GM21447 (cell line): ENCODE measurements at regions not wholly inside any gene's neighbourhood (a gene's known extent, or its start where the extent isn't known, plus 50 kb on each side); places are given as distances from the start of the nearest gene placed in this dataset.

Source experiments
- ATAC-seq: cut with Tn5 transposase; IDR thresholded peaks from one replicate; pipeline ENCODE4 v1.9.1; 2021; ENCODE audit not compliant: unreplicated experiment

- no peak for ATAC-seq
Measured at GRCh38 chr10:3433988-3434387, 261.4 kb upstream of the PITRM1 start.

DNA sequence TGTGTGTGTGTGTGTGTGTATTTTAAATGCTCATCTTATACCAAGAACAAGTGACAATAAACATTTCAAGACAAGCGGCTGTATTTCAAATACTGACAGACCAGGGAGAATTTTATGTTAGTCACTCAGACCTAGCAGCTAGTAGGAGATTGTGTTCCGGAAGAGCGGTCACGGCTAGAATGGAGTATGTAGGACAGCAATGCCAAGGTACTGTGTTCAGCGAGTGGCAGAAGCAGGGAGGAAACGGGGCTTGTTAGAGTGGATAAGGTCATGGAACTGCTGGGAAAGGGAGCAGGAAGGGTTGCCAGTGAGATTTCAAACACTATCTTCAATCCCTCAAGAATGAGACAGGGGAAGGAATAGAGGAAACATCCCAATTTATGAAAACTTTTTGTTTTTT is 260.5 kb upstream of the PITRM1 start:
- no peak for ATAC-seq

- no peak for ATAC-seq
Measured at GRCh38 chr10:3432081-3432825, 259.7 kb upstream of the PITRM1 start.

DNA sequence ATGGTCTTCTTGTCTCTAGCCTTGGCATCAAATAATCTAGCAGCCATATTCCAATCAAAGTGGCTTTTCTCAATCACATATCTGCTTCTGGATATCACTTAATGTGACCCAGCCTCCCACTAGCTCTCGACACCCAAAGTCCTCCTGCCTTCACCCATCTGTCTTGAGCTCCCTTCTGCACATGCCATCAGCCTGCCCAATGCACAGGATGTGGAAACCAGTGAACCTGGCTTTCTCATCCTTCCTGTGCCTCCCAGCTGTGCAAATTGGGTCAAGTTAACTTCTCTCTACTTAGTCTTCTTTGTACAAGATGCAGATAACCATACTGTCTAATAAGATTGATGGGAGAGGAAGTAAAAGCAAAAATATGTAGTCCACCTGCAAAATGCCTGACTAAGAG is 257.9 kb upstream of the PITRM1 start:
- no peak for ATAC-seq

- ATAC-seq: no peak
Measured at GRCh38 chr10:3429676-3430075, 257.1 kb upstream of the PITRM1 start.

DNA sequence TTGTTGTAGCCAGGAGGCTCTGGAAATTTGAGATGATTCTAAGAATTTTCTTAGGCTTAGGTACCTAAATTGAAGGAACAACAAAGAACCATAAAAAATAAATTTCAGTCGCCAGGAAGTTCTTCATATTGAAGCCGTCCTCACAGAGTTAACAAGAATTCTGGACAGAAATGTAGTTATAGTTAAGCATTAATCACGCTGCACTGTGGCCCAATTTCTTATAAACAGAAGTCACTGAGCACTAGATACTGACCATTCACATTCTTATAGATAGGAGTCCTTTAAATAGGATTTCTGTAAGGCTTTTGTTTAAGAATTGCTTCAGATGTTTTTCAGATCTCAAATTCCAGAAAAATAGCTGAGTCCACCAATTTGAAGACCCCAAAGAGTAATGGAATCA is 256.2 kb upstream of the PITRM1 start:
- ATAC-seq: no peak

GRCh38 chr10:3427950-3428354 is 255.4 kb upstream of the PITRM1 start:
- no peak for ATAC-seq

DNA sequence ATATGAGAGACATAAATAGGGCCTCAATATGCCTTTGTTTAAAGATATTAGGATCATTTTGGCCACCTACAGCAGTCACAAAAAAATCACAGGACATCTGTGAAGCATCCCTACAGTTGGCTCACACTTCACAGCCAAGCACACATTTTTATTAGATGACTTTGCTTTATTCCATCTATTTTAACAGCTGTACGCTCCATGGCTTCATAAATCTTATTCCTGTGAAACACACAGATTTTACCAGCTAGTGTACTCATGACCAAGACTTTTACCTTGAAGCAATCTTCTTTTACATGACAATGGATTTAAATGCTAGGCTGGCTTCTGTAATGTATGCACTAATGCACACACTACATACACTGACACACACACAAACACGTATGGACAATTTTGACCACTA is 254.8 kb upstream of the PITRM1 start:
- ATAC-seq: no peak

- no peak for ATAC-seq
Measured at GRCh38 chr10:3426190-3426845, 253.7 kb upstream of the PITRM1 start.

DNA sequence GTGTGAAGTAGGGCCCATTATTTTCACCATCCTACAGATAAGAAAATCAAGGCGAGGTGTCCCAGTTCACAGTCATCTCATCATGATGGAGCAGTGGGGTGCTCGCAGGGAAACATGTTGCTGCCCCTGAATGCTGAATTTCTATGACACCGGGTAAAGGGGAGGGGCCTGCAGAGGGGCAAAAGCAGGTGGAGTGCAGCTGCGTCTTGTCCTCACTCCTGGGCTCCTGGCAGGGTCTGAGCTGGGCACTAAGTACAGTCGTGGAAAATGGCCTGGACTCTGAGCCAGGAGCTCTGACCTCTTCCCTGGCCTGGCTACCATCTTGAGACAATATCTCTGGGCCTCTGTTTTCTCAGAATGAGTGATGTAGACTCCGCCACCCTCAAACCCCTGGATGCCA is 253.1 kb upstream of the PITRM1 start:
- no peak for ATAC-seq

- no peak for ATAC-seq
Measured at GRCh38 chr10:3425261-3425660, 252.7 kb upstream of the PITRM1 start.

DNA sequence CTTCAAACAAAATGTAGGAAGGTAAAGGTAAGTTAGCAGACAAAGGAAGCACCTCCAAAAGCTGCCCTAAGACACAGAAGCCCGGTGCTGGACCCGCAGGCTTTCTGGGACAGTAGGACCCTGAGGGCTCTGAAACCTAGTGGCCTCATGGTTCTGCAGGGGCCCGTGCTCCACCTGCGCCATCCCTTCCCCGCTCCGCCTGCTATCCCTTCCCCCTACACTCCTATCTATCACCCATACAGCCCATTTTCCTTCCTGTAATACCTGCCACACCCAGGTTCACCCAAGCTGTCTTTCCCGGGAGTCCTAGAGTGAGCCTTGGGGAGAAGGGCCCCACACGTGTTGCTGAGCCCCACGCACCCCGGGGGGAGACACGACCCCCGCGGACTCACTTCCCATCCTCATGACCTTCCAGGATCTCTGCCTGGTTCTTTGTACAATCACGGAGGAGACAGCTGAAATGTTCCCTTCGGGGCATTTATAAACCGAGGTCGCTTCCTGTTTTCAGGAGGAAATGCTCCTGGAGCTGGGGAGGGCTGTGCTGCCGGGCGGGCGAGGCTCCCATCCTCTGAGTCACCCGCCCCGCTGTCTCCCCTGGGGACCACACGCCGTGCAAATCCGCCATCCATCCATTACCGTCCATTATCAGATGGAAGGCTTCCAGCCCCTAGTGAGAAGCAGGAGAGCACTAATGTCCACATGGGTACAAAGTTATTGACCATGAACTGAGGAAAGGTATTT is 251.7 kb upstream of the PITRM1 start:
- ATAC-seq: no peak

DNA sequence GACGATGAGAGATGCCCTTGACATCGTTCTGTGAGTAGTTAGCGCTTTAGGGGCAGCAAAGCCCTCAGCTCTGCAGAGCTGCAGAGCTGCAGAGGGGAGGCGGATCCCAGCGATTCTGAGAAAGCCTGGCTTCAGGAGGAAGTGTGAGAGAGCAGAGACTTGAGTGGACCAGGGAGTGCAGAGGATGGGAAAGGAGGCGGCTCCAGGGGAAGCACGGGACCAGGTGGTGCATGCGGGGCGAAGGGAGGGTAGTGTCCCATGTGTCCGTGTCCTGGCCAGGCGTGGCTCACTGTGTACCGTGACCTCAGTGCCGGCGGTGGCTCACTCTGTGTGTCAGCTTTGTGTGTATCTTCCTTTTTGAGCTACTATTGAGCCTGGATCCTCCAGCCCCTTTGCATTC is 250.8 kb upstream of the PITRM1 start:
- no peak for ATAC-seq

GRCh38 chr10:3422282-3422681 is 249.7 kb upstream of the PITRM1 start:
- no peak for ATAC-seq

DNA sequence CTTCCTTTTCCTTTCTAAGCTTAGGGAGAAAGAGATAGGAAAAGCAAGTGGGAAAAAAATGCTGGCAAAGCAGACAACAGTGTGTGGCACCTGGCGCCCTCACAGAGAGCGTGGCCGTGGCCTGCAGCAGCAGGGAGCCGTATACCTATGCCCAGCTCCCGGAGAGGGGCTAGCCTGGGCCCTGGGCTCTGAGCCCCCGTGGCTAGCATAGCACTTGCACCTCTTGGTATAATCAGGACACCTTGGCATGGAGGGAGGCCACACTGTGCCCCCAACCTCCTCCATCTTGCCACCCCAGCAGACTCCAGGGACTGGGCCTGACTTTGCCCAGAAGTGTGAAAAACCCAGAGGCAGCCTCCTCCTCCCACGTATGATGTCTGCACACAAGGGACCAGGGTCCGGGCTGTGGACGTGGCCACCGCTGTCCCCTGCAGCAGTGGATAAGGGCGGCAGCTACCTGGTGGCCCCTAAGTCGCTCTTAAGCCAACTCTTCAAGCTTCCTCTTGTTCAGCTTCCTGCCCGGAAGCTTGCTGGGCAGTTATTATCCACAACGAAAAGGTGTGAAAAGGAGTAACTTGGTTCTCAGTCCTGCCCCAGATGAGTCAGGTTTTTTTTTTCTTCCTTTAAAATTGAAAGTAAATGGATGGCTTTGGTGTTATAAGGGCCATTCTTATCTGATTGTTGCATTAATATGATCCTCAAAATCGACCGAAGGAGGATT is 249.1 kb upstream of the PITRM1 start:
- no peak for ATAC-seq

GRCh38 chr10:3420527-3421469 is 248.2 kb upstream of the PITRM1 start:
- no peak for ATAC-seq

DNA sequence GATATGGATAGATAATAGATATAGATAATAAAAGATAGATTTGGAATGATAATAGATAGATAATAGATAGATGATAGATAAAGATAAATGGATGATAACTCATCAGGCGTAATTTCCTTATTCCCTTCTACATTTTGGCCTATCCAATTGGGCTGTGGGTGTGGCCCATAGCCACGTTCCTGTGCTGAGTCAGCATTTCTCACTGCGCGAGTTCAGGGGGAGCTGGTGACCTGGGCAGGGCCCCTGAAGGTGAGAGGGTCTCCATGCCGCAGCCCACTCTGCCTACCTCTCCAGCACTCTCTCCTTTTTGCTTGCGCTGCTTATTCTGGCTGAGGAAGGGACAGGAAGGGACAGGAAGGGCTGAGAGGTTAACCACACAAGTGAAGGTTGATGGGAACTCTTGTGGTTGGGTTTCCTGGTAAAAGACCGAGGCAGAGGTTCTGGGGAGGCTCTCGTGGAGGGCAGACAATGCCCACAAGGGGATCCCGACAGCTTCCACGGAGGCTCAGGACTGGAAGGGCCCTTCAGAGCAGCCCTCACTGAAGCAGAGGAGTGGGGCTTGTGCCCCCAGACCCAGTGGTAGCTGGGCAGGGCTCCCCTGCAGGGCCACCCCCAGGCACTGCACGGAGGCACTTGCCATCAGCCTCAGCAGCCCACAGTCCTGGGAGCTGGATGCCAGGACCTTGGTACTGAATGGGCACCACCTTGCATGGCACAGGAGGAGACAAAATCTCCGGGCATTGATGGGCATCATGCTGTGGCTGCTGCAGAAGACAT is 247.3 kb upstream of the PITRM1 start:
- ATAC-seq: no peak

- no peak for ATAC-seq
Measured at GRCh38 chr10:3418926-3419325, 246.3 kb upstream of the PITRM1 start.

GRCh38 chr10:3418041-3418754 is 245.6 kb upstream of the PITRM1 start:
- no peak for ATAC-seq
